Renal cortex interstitium (tissue), 11 donors: ENCODE measurements at regions not wholly inside any gene's neighbourhood (a gene's known extent, or its start where the extent isn't known, plus 50 kb on each side); places are given as distances from the start of the nearest gene placed in this dataset.

Source experiments
- DNase-seq, 11 donors: peaks; one replicate each; pipeline ENCODE4 v3.0.0-alpha.2; 2013; ENCODE audit warnings: low read depth in 9 of 11, low spot score in 4 of 11; ENCODE audit errors: extremely low read depth in 1 of 11

- no peak for DNase-seq
Observed at GRCh38 chr6:143596866-143597265, 80.9 kb upstream of the PHACTR2 start.

GRCh38 chr6:143595251-143596036 is 82.3 kb upstream of the PHACTR2 start:
- no peak for DNase-seq

- no peak for DNase-seq
Observed at GRCh38 chr6:143594647-143595046, 83.1 kb upstream of the PHACTR2 start.

- no peak for DNase-seq
Observed at GRCh38 chr6:143592335-143592734, 80.8 kb upstream of the FUCA2 start.

GRCh38 chr6:143591441-143591840 is 79.9 kb upstream of the FUCA2 start:
- no peak for DNase-seq

GRCh38 chr6:143589162-143589561 is 77.6 kb upstream of the FUCA2 start:
- DNase-seq = no peak

GRCh38 chr6:143586557-143586956 is 75.0 kb upstream of the FUCA2 start:
- DNase-seq = no peak

GRCh38 chr6:143585716-143586115 is 74.2 kb upstream of the FUCA2 start:
- DNase-seq = no peak

- DNase-seq = no peak
Observed at GRCh38 chr6:143585241-143585640, 73.7 kb upstream of the FUCA2 start.

GRCh38 chr6:143583542-143584327 is 72.2 kb upstream of the FUCA2 start:
- no peak for DNase-seq

GRCh38 chr6:143581835-143582480 is 70.4 kb upstream of the FUCA2 start:
- DNase-seq = no peak

- no peak for DNase-seq
Observed at GRCh38 chr6:143579703-143580102, 68.2 kb upstream of the FUCA2 start.

- DNase-seq = no peak
Observed at GRCh38 chr6:143578054-143578453, 66.5 kb upstream of the FUCA2 start.

GRCh38 chr6:143575901-143576426 is 64.4 kb upstream of the FUCA2 start:
- DNase-seq = no peak

GRCh38 chr6:143575440-143575839 is 63.9 kb upstream of the FUCA2 start:
- peak; percentile 53 to 76 (median 64) for DNase-seq

GRCh38 chr6:143570147-143570853 is 58.8 kb upstream of the FUCA2 start:
- DNase-seq = no peak

GRCh38 chr6:143569040-143569439 is 57.5 kb upstream of the FUCA2 start:
- no peak for DNase-seq

- DNase-seq = no peak
Observed at GRCh38 chr6:143564484-143565017, 53.0 kb upstream of the FUCA2 start.

GRCh38 chr6:143562143-143562542 is 50.6 kb upstream of the FUCA2 start:
- DNase-seq = no peak
